ENCODE measurements at regions not wholly inside any gene's neighbourhood (a gene's known extent, or its start where the extent isn't known, plus 50 kb on each side); places are given as distances from the start of the nearest gene placed in this dataset.

- Histone ChIP-seq H3K9me3 (ENCODE audit: low read length) (no peaks in the 10 kb centered on the region), H3K4me3 (ENCODE audit: low read length) (no peak overlapping the region), H3K4me1 (ENCODE audit: insufficient read depth, low read length) (no peaks in the 10 kb centered on the region), H2AFZ (ENCODE audit: low read depth, low read length) (no peak overlapping the region), H3K36me3 (ENCODE audit: insufficient read depth, low read length) (no peaks in the 10 kb centered on the region), H3K27me3 (ENCODE audit: insufficient read depth, low read length) (no peaks in the 10 kb centered on the region)
Measured at GRCh38 chr12:118704527-118705241, 276.7 kb upstream of the SRRM4 start.

GRCh38 chr12:118706437-118706836 is 274.9 kb upstream of the SRRM4 start:
- no peaks in the 10 kb centered on the region for H3K27me3 ChIP-seq (ENCODE audit: insufficient read depth, low read length)
- H2AFZ ChIP-seq (ENCODE audit: low read depth, low read length), result no peak overlapping the region

GRCh38 chr12:118709946-118710345 is 271.4 kb upstream of the SRRM4 start:
- Histone ChIP-seq H3K4me1 (ENCODE audit: insufficient read depth, low read length) (no peaks in the 10 kb centered on the region), H3K9me3 (ENCODE audit: low read length) (no peaks in the 10 kb centered on the region), H3K36me3 (ENCODE audit: insufficient read depth, low read length) (no peaks in the 10 kb centered on the region), H2AFZ (ENCODE audit: low read depth, low read length) (no peak overlapping the region), H3K27me3 (ENCODE audit: insufficient read depth, low read length) (no peaks in the 10 kb centered on the region), H3K4me3 (ENCODE audit: low read length) (no peak overlapping the region)

More at GRCh38 chr12:118706437-118706836, 274.9 kb upstream of the SRRM4 start:
- Histone ChIP-seq H3K36me3 (ENCODE audit: insufficient read depth, low read length) (no peaks in the 10 kb centered on the region), H3K4me3 (ENCODE audit: low read length) (no peak overlapping the region), H3K9me3 (ENCODE audit: low read length) (no peaks in the 10 kb centered on the region), H3K4me1 (ENCODE audit: insufficient read depth, low read length) (no peaks in the 10 kb centered on the region)

DNA sequence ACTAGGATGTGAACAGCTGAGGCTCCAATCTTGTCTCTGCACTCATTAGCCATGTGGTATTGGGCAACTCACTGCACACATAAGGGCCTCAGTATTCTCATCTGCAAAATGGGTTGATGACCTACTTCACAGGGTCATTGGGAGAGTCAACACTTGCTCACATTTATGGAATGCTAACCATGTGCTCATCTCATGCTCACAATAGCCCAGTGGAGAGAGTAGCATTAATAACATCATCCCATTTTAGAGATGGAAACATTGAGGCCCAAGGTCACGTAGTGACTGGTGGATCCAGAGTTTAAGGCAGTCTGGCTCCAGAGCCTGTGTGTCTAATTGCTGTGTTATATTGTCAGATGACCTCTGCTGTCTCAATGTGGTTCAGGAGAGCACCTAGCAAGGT is 270.2 kb upstream of the SRRM4 start:
- no peaks in the 10 kb centered on the region for H3K36me3 ChIP-seq (ENCODE audit: insufficient read depth, low read length)
- no peaks in the 10 kb centered on the region for H3K4me1 ChIP-seq (ENCODE audit: insufficient read depth, low read length)
- H2AFZ ChIP-seq (ENCODE audit: low read depth, low read length), result no peak overlapping the region
- H3K9me3 ChIP-seq (ENCODE audit: low read length), result no peaks in the 10 kb centered on the region
- H3K4me3 ChIP-seq (ENCODE audit: low read length), result no peak overlapping the region
- H3K27me3 ChIP-seq (ENCODE audit: insufficient read depth, low read length), result no peaks in the 10 kb centered on the region

DNA sequence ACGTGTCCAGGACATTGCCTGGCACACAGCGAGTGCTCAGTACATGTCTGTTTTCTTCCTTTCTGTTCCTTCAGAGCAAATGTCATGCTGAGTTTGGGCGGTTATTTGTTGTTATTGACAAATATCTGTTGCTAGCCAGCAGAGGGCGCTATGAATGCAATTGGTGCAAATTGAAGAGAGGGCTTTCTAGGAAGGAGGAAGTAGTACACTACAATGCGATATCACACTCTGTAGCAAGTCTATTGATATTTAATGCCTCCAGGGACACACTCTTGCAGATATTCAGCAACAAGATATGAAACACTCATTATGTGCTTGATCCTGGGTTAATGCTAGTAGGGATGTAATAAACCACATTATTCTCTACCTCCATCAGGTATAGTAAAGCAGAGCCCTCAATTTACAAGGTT is 267.3 kb upstream of the SRRM4 start:
- Histone ChIP-seq H3K36me3 (ENCODE audit: insufficient read depth, low read length) (no peaks in the 10 kb centered on the region), H3K9me3 (ENCODE audit: low read length) (no peaks in the 10 kb centered on the region), H2AFZ (ENCODE audit: low read depth, low read length) (no peak overlapping the region), H3K27me3 (ENCODE audit: insufficient read depth, low read length) (no peaks in the 10 kb centered on the region), H3K4me3 (ENCODE audit: low read length) (no peak overlapping the region), H3K4me1 (ENCODE audit: insufficient read depth, low read length) (no peaks in the 10 kb centered on the region)

DNA sequence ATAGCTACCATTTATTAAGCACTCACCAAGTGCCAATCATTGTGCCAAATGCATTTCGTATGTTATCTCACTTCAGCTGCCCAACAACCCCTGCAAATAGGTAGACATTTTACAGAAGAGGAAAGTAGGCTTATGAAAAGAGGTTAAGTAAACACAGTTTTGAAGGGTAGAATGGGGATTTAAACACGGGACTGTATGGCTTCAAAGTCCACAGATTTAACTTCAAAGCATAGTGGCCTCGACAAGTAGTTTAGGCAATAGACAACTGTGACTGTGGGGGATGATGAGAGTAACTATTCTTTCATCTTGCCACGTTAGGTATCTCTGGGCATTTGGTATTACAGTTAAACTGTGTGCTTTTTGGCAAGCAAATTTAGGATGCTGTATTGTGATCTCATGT is 266.8 kb upstream of the SRRM4 start:
- H3K4me1 ChIP-seq (ENCODE audit: insufficient read depth, low read length), result no peaks in the 10 kb centered on the region
- H3K36me3 ChIP-seq (ENCODE audit: insufficient read depth, low read length), result no peaks in the 10 kb centered on the region
- H2AFZ ChIP-seq (ENCODE audit: low read depth, low read length), result no peak overlapping the region
- H3K27me3 ChIP-seq (ENCODE audit: insufficient read depth, low read length), result no peaks in the 10 kb centered on the region
- no peak overlapping the region for H3K4me3 ChIP-seq (ENCODE audit: low read length)
- H3K9me3 ChIP-seq (ENCODE audit: low read length), result no peaks in the 10 kb centered on the region

DNA sequence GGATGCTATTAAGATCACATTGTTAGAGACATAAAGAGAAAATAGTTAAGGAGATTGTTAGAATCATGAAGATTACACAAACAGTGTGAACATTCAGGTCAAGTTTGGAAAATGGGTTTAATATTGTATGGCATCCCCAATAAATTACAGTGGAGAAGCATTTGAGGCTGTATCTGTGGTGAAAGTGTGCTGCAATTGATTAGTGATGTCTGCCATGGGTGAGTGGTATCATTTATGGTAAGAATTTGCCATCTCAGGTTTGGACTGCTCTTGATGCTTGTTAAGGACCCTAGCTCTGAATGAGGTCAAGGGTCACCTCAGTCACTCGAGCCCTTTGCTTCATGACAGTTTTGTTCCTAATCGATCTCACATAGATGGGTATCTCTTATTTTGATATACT is 265.7 kb upstream of the SRRM4 start:
- Histone ChIP-seq H3K36me3 (ENCODE audit: insufficient read depth, low read length) (no peaks in the 10 kb centered on the region), H3K4me3 (ENCODE audit: low read length) (no peak overlapping the region), H2AFZ (ENCODE audit: low read depth, low read length) (no peak overlapping the region), H3K9me3 (ENCODE audit: low read length) (no peaks in the 10 kb centered on the region), H3K4me1 (ENCODE audit: insufficient read depth, low read length) (no peaks in the 10 kb centered on the region), H3K27me3 (ENCODE audit: insufficient read depth, low read length) (no peaks in the 10 kb centered on the region)

- Histone ChIP-seq H3K4me3 (ENCODE audit: low read length) (no peak overlapping the region), H3K27me3 (ENCODE audit: insufficient read depth, low read length) (no peaks in the 10 kb centered on the region), H3K4me1 (ENCODE audit: insufficient read depth, low read length) (no peaks in the 10 kb centered on the region), H3K36me3 (ENCODE audit: insufficient read depth, low read length) (no peaks in the 10 kb centered on the region), H3K9me3 (ENCODE audit: low read length) (no peaks in the 10 kb centered on the region), H2AFZ (ENCODE audit: low read depth, low read length) (no peak overlapping the region)
Measured at GRCh38 chr12:118727196-118727978, 254.0 kb upstream of the SRRM4 start.

DNA sequence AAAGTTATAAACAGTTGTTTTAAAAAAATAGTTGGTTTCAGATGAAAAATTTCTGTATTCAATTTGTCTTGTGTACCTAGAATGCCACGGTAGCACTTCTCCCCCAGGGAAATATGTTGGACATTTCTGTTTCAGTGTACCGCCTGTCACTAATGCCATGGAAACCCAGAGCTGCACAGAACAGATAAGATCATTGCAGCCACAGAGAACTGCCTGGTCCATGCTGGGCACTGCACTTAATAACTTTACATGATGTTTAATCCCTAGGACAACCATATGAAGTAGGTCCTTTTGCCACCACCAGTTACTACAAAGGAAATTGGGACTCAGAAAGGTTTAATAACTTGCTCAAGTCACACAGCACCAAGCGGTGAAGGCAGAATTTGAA is 253.4 kb upstream of the SRRM4 start:
- Histone ChIP-seq H3K9me3 (ENCODE audit: low read length) (no peaks in the 10 kb centered on the region), H3K27me3 (ENCODE audit: insufficient read depth, low read length) (no peaks in the 10 kb centered on the region), H2AFZ (ENCODE audit: low read depth, low read length) (no peak overlapping the region), H3K4me3 (ENCODE audit: low read length) (no peak overlapping the region), H3K36me3 (ENCODE audit: insufficient read depth, low read length) (no peaks in the 10 kb centered on the region), H3K4me1 (ENCODE audit: insufficient read depth, low read length) (no peaks in the 10 kb centered on the region)

DNA sequence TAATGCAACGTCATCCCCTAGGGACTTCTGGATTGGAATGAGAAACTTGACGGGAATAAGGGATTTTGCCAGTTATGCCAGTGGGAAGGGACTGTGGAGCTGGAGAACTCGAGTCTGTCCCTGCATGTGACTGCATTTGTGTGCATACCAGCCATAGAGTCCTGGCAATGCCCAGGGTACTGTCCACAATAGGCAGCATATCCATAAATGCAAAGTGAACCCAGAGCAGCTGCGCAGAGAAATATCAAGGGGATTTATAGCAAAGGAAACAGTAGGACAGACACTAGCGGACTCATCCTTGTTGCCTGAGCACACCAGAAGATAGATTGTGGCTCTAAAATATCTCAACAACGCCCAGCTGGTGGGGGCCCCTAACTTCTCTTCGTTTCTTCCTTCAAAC is 247.1 kb upstream of the SRRM4 start:
- Histone ChIP-seq H3K36me3 (ENCODE audit: insufficient read depth, low read length) (no peaks in the 10 kb centered on the region), H3K4me1 (ENCODE audit: insufficient read depth, low read length) (no peaks in the 10 kb centered on the region), H3K27me3 (ENCODE audit: insufficient read depth, low read length) (no peaks in the 10 kb centered on the region), H2AFZ (ENCODE audit: low read depth, low read length) (no peak overlapping the region), H3K4me3 (ENCODE audit: low read length) (no peak overlapping the region), H3K9me3 (ENCODE audit: low read length) (no peaks in the 10 kb centered on the region)

DNA sequence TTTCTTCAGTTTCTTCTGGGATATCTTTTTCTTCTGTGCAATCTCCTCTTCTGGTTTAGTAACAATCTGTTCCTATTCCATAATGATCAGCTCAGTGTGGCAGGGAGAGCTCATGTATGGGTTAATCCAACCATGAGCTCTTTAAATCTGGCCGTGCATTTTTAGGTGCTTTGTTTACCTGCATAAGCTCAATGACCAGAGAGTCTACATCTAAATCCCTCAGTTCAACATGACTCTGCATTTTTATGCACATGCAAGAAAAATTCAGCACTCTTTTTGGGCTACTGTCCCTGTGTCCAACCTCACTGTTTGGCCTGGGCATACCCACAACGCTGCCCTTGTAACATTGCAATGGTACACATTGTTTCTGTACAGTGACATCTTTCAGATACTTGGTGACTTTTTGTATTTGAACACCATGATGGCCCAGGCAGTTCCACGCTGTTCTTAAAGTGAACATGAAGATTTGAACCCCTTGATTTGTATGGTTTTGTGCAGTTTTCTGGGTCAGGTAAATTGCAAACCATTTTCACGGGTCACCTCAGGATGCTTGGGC is 243.3 kb upstream of the SRRM4 start:
- Histone ChIP-seq H3K36me3 (ENCODE audit: insufficient read depth, low read length) (no peaks in the 10 kb centered on the region), H2AFZ (ENCODE audit: low read depth, low read length) (no peak overlapping the region), H3K4me3 (ENCODE audit: low read length) (no peak overlapping the region), H3K4me1 (ENCODE audit: insufficient read depth, low read length) (peaks cover 4% of the 10 kb centered on the region), H3K27me3 (ENCODE audit: insufficient read depth, low read length) (no peaks in the 10 kb centered on the region), H3K9me3 (ENCODE audit: low read length) (no peaks in the 10 kb centered on the region)

DNA sequence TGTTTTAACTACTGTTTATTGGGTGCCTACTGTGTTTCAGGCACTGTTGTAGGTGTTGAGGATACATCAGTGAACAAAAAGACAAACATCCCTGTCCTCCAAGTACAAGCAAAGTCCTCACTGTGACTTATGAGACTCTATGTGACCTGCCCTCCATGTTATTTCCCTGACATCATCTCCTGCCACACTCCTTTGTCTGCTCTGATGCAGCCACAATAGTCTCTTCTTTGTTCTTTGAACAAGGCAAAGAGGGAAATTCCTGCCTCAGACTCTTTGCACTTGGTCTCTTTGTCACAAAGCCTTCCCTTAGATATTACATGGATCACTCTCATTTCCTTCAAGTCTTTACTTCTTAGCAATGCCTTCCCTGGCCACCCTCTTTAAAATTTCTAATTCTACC is 240.1 kb upstream of the SRRM4 start:
- Histone ChIP-seq H2AFZ (ENCODE audit: low read depth, low read length) (no peak overlapping the region), H3K36me3 (ENCODE audit: insufficient read depth, low read length) (no peaks in the 10 kb centered on the region), H3K4me1 (ENCODE audit: insufficient read depth, low read length) (peaks cover 4% of the 10 kb centered on the region), H3K4me3 (ENCODE audit: low read length) (no peak overlapping the region), H3K27me3 (ENCODE audit: insufficient read depth, low read length) (no peaks in the 10 kb centered on the region), H3K9me3 (ENCODE audit: low read length) (no peaks in the 10 kb centered on the region)

- Histone ChIP-seq H3K27me3 (ENCODE audit: insufficient read depth, low read length) (no peaks in the 10 kb centered on the region), H3K9me3 (ENCODE audit: low read length) (no peaks in the 10 kb centered on the region), H2AFZ (ENCODE audit: low read depth, low read length) (no peak overlapping the region), H3K4me3 (ENCODE audit: low read length) (no peak overlapping the region), H3K36me3 (ENCODE audit: insufficient read depth, low read length) (no peaks in the 10 kb centered on the region), H3K4me1 (ENCODE audit: insufficient read depth, low read length) (peaks cover 4% of the 10 kb centered on the region)
Measured at GRCh38 chr12:118742431-118742830, 238.9 kb upstream of the SRRM4 start.

Data from neuron (in vitro differentiated cells).